NCI-H2029 treated with DMSO at 0.1 percent for 48 hours (cell line): ENCODE measurements at regions not wholly inside any gene's neighbourhood (a gene's known extent, or its start where the extent isn't known, plus 50 kb on each side); places are given as distances from the start of the nearest gene placed in this dataset.

ENCODE experiments used
- DNase-seq: peaks from one replicate; lab custom pipeline; 2025; lab: John Stamatoyannopoulos, UW

DNA sequence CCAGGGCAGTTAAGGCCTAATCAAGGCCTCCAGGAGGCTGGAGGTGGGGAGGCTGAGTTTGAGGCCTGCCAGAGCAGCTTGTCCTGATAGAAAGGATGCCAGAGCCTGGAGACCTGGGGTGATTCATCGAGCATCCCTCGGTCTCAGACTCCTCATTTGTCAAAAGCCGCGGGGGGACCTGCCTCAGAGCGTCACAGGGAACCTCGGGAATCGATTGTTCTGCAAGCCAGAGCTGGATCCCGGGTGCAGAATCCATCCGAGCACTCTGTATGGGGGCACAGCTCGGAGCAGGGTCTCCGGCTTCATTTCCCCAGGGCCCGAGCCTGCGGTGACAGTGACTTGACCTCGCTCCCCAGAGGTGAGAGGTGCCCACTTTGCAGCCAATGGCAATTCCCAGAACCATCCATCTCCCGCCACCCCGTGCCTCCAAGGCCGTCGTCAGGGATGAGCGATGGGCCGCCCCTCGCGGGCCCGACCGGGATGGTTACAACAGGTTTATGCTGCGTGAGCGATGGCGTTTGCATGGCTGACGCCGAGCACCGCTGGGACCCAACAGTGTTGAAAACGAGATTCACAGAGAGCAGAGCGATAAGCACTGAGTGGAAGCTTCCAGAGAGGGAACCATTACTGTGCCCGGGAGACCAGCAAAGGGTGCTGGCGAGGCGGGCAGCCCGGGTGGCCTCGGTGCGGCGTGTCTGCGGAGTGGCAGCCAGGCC, 117.1 kb upstream of the GSE1 start:
- no peak for DNase-seq

GRCh38 chr16:85497622-85498314, 115.4 kb upstream of the GSE1 start:
- DNase-seq: no peak

GRCh38 chr16:85498607-85499006, 114.5 kb upstream of the GSE1 start:
- DNase-seq: no peak

- DNase-seq: no peak
Measured at GRCh38 chr16:85500220-85500619, 112.9 kb upstream of the GSE1 start.

DNA sequence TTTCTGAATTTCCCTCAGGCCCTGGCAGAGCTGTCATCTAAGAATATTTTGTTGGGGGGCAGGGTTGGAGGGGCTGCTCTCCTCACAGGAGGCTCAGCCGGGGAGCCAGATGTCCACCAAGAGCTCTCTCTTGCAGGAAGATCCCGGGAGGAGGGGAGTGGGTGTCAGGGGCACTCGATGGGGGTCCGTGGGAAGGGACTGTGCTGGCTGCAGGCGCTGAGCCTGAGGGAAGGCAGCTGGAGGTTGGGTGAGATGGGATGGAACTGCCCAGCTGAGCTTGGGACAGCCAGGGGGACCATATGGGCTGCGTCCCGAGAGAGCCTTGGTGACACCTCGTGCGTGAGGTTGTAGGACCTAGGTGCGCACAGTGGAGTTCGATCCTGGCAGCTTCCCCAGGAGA, 111.2 kb upstream of the GSE1 start:
- DNase-seq: no peak

DNA sequence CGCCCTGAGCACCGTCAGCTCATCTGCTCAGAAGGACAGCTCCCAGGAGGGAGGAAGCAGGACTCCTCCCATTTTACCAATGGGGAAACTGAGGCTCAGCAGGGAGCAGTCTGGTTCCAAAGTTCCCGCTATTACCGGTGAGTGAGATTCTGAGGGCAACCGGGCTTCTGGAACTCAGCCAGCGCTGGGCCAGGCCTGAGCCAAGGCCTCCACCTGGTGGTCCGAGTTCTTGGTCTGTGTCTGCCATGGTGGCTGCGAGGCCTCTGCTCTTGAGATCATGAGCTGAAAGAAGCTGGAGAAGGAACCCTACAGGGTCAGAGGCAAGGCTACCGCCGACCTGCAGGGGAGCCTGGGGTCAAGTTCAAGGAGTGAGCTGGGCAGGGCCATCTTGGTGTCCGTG, 110.8 kb upstream of the GSE1 start:
- DNase-seq: no peak

- no peak for DNase-seq
Measured at GRCh38 chr16:85503679-85504231, 109.4 kb upstream of the GSE1 start.

DNA sequence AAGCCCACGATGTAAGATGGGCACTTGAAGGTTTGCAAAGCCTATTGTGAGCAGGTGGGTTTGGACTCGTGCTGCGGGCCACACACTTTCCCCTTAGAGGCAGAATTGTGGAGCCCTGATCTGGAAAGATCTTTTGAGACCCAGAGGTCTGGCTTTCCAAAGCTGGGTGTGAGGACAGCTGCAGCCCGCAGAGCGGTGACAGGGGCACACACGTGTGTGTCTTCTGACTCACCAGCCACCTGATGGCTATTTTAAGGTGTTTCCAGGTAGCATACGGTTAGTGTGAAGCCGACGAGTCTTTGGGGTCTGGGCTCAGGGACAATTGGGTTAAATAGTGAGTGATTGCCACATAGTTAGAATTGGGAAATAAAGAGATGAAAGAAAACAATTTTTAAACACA, 108.9 kb upstream of the GSE1 start:
- DNase-seq: no peak

DNA sequence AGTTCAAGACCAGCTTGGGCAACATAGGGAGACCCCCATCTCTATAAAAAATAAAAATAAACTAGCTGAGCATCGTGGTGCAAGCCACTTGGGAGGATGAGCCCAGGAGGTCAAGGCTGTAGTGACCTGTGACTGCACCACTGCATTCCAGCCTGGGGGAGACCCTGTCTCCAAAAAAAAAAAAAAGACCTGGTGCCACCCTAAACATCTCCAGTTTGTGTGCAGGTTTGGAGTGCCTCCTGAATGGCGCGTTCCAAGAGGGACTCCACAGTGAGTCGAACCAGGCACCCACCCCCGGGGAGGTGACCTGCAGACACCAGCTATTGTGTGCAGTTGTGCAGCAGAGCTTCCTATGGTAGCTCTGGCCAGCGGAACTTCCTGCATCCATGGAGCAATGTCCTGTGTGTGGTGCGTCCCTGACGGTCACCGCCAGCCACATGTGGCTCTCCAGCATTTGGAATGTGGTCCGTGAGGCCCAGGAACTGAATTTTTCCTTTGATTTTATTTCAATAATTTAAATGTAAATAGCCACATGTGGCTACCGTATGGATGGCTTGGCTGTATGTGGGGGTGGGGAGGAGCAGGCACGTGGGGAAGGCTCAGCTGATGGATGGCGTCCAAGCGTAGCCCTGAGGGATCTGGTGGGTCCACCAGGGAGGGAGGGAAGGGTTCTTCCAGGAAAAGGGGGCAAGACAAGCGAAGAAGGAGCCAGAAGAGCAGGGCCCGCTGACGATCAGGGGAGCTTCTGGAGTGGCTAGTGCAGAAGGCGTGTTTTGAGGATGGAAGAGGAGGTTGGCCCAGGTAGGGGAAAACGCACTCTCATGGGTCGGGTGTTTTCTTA, 107.1 kb upstream of the GSE1 start:
- no peak for DNase-seq

DNA sequence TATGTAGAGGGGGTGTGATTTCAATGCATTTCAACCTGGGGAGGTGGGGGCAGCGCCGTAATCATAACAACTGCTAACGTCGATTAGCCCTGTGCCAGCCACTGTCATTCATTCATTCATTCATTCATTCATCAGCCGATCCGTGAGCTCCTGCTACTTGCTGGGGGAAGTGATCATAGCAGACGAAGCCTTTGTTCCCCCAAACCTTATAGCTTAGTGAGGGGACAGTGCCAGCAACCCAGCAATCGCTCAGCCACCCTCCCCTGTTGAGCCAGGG, 106.5 kb upstream of the GSE1 start:
- no peak for DNase-seq

DNA sequence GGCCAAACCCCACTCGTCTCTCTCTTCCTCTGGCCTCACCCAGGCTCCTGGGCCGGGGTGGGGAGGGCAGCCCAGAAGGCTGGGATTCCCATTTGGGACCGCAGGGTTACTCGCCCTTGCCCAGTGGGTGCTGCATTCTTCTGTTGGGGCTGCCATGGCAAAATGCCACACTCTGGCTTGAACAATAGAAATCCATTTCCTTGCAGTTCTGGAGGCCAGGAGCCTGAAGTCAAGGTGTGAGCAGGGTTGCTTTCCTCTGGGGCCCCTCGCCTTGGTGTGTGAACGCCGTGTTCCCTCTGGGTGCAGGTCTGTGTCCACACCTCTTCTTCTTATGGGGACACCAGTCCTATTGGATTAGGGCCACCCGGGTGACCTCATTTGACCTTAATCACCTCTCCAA, 105.8 kb upstream of the GSE1 start:
- DNase-seq: no peak

GRCh38 chr16:85508388-85508787, 104.7 kb upstream of the GSE1 start:
- DNase-seq: no peak

- no peak for DNase-seq
Measured at GRCh38 chr16:85508993-85509392, 104.1 kb upstream of the GSE1 start.

DNA sequence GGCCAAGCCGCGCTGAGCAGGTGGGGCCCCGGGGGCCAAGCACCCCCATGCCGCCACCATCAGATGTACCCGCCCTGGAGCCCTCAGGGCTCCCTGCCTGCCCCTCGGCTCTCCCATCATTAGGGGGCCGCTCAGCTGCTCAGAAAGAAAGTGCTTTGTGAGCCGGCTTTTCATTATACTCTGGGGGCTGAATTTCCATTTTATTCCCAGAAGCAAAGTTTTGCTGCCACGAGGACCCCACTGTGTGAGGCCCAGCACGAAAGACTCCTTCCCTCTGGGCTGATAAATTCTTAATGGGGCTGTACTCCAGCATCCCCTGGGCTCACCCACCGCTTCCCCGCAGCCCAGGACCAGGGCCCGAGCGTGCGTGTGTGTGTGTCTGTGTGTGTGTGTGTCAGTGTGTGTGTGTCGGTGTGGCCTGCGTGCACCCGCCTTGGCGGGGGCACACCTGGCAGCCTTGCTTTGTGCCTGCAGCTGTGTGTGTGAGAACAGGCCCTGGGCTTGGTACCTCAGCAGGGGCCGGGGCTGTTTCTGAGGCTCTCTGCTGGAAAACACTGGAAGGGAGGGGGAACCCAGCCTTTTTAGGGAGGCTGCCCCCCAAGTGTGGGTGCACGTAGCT, 103.0 kb upstream of the GSE1 start:
- no peak for DNase-seq

GRCh38 chr16:85511938-85512807, 100.9 kb upstream of the GSE1 start:
- DNase-seq: no peak

DNA sequence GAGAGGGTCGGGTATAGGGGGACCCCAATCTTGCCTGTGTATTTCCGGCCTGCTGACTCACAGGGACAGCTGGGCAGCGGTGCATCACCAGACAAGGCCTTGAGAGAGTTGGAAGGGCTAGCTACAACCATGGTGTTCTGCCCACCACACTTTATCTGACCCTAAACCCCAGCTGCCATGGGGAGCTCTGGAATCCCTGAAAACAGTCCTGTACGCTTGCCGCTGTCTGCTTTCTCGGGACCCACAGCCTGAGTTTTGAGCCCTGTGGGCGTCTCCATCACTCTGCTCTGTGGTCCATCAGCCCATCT, 100.4 kb upstream of the GSE1 start:
- no peak for DNase-seq

DNA sequence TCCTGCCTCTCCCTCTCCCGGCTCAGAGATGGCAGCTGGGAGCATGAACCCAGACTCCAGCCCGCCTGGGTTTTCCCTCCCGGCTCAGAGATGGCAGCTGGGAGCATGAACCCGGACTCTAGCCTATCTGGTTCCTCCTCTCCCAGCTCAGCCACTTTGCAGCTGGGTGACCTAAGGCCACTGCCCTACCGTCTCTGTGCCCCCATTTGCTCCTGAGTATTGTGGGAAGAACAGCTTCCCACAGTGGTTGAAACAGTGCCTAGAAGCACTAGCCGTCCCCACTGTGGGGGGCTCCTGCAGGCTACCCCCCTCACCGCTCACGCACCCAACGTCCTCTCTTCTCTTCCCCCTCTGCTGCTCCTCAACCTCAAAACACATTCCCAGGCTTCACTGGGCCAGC, 99.9 kb upstream of the GSE1 start:
- no peak for DNase-seq

DNA sequence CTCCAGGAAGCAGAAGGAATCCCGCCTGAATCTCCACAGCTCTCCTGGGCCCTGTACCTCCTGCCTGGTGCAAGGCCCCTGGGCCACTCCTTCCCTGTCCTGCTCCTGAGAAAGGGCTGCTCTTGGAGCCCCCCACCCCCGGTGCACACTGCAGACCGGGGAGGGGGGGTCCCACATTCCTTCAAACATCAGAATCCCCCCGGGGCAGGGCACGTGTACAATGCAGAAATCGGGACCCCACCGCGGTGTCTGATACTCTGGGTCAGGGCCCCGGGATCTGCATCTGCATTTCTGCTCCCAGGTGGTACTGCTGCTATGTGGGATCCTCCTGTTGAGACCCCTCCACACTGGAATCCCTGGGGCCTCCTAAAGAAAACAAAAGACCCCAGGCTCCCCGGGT, 99.5 kb upstream of the GSE1 start:
- no peak for DNase-seq

GRCh38 chr16:85514295-85514597, 98.9 kb upstream of the GSE1 start:
- peak; percentile 44 for DNase-seq

DNA sequence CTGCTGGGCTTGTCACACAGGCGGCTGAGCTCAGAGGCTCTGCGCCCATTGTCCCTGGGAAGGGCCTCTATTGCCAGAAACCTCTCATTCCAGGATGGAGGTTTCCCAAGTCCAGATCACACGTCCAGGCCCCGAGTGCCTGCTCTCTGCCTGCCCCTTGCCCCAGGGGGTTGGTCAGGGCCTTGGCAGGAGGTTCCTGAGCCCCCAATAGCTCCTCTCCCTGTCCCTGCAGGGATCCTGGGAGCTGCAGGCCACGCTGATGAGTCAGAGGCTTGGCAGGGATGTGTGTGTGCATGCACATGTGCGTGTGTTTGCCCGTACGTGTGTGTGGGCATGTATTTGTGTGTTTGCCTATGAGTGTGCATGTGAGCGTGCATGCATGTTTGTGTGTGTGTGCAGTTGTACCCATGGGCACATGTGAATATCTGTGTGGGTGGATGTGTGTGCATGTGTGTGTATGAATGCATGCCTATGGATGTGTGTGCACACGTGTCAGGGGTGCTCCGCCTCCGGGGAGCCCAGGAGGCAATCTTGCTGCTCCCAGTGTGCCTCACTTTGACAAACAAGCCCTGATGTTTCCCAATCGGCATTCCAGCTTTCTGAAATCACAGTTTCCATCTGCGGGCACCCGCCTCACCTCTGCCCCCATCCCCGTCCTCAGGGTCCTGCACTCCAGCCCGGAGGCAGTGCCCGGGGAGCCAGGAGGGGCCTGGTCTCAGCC, 98.4 kb upstream of the GSE1 start:
- DNase-seq: no peak

GRCh38 chr16:85515319-85515745, 97.8 kb upstream of the GSE1 start:
- no peak for DNase-seq
